DND-41 (cell line): ENCODE measurements at regions not wholly inside any gene's neighbourhood (a gene's known extent, or its start where the extent isn't known, plus 50 kb on each side); places are given as distances from the start of the nearest gene placed in this dataset.

Experiments
- ATAC-seq: fragments of 200-7000 bp; cut with Tn5 transposase; 3 replicates; pipeline ENCODE4 v1.9.1; 2021; ENCODE audit warnings: low read depth; ENCODE audit not compliant: insufficient read depth
- DNase-seq: peaks from one replicate; pipeline ENCODE4 v3.0.0-alpha.2; 2020
- H2AFZ ChIP-seq: 2 replicates; pipeline ENCODE4 v1.6.0; 2012; ENCODE audit warnings: low read depth, low read length
- H3K27ac ChIP-seq: 2 replicates; pipeline ENCODE4 v1.5.1; 2012; ENCODE audit warnings: low read length, inconsistent platforms
- H3K27me3 ChIP-seq: fragments of 200-600 bp; sonication (generic); 2 replicates; pipeline ENCODE4 v1.6.0; 2012; ENCODE audit warnings: low read length, mild to moderate bottlenecking, inconsistent platforms; ENCODE audit not compliant: insufficient read depth, poor library complexity
- H3K36me3 ChIP-seq: 2 replicates; pipeline ENCODE4 v1.5.1; 2012; ENCODE audit warnings: low read length, inconsistent platforms; ENCODE audit not compliant: insufficient read depth
- H3K4me1 ChIP-seq: 2 replicates; pipeline ENCODE4 v1.5.1; 2012; ENCODE audit warnings: mild to moderate bottlenecking, low read length; ENCODE audit not compliant: insufficient read depth
- H3K4me2 ChIP-seq: 2 replicates; pipeline ENCODE4 v1.6.0; 2012; ENCODE audit warnings: mild to moderate bottlenecking, moderate library complexity, low read length, inconsistent platforms; ENCODE audit not compliant: insufficient read depth
- H3K4me3 ChIP-seq, 2 experiments: fragments of 200-600 bp in 1 of 2; shearing (Covaris generic) in 1 of 2; 2 replicates each; pipeline ENCODE4 v1.5.1; 2012 to 2016; ENCODE audit warnings: inconsistent platforms in 2 of 2, low read length in 2 of 2, mild to moderate bottlenecking in 2 of 2, low read depth in 1 of 2, moderate library complexity in 1 of 2
- H3K79me2 ChIP-seq: 2 replicates; pipeline ENCODE4 v1.6.0; 2012; ENCODE audit warnings: low read length, inconsistent platforms; ENCODE audit not compliant: insufficient read depth
- H3K9ac ChIP-seq: 2 replicates; pipeline ENCODE4 v1.6.0; 2012; ENCODE audit warnings: low read depth, mild to moderate bottlenecking, inconsistent platforms, low read length, moderate library complexity
- H3K9me3 ChIP-seq: 2 replicates; pipeline ENCODE4 v1.5.1; 2012; ENCODE audit warnings: low read length, moderate library complexity, mild to moderate bottlenecking, inconsistent platforms; ENCODE audit not compliant: insufficient read depth, severe bottlenecking
- H4K20me1 ChIP-seq: 2 replicates; pipeline ENCODE4 v1.6.0; 2012; ENCODE audit warnings: low read length; ENCODE audit not compliant: insufficient read depth
- EZH2 ChIP-seq: IDR thresholded peaks from 3 replicates; pipeline ENCODE4 v1.6.1; 2012; ENCODE audit warnings: borderline replicate concordance, low read depth, mild to moderate bottlenecking, moderate library complexity, low read length, inconsistent platforms; ENCODE audit not compliant: severe bottlenecking
- TF ChIP-seq, protein P1 (sequence below): IDR thresholded peaks from 2 replicates; pipeline ENCODE4 v1.5.1; 2012; ENCODE audit warnings: borderline replicate concordance, low read length, moderate library complexity, mild to moderate bottlenecking; ENCODE audit not compliant: poor library complexity, severe bottlenecking; ENCODE audit errors: extremely low read depth

GRCh38 chr12:87388376-87388775 is 640.8 kb downstream of the C12orf50 start:
- Histone ChIP-seq H3K9ac (no peak overlapping the region), H3K4me2 (no peak overlapping the region), H3K9me3 (no peaks in the 10 kb centered on the region), H3K4me1 (no peaks in the 10 kb centered on the region), H3K4me3 (no peak overlapping the region), H3K27ac (no peak overlapping the region), H2AFZ (no peak overlapping the region), H3K36me3 (no peaks in the 10 kb centered on the region), H4K20me1 (no peaks in the 10 kb centered on the region), H3K27me3 (no peaks in the 10 kb centered on the region), H3K79me2 (no peaks in the 10 kb centered on the region)
- TF ChIP-seq, protein P1, sequence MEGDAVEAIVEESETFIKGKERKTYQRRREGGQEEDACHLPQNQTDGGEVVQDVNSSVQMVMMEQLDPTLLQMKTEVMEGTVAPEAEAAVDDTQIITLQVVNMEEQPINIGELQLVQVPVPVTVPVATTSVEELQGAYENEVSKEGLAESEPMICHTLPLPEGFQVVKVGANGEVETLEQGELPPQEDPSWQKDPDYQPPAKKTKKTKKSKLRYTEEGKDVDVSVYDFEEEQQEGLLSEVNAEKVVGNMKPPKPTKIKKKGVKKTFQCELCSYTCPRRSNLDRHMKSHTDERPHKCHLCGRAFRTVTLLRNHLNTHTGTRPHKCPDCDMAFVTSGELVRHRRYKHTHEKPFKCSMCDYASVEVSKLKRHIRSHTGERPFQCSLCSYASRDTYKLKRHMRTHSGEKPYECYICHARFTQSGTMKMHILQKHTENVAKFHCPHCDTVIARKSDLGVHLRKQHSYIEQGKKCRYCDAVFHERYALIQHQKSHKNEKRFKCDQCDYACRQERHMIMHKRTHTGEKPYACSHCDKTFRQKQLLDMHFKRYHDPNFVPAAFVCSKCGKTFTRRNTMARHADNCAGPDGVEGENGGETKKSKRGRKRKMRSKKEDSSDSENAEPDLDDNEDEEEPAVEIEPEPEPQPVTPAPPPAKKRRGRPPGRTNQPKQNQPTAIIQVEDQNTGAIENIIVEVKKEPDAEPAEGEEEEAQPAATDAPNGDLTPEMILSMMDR = no peak
- ATAC-seq (no peak), DNase-seq (no peak)

- Histone ChIP-seq H3K9me3 (no peaks in the 10 kb centered on the region), H3K4me1 (no peaks in the 10 kb centered on the region), H3K27me3 (no peaks in the 10 kb centered on the region), H4K20me1 (no peaks in the 10 kb centered on the region), H3K9ac (no peak overlapping the region), H2AFZ (no peak overlapping the region), H3K4me2 (no peak overlapping the region), H3K79me2 (no peaks in the 10 kb centered on the region), H3K36me3 (no peaks in the 10 kb centered on the region), H3K27ac (no peak overlapping the region), H3K4me3 (no peak overlapping the region)
- ATAC-seq (no peak), DNase-seq (no peak)
- no peak for TF ChIP-seq EZH2
- TF ChIP-seq, protein P1 = no peak
Measured at GRCh38 chr12:87385322-87385721, 643.9 kb downstream of the C12orf50 start.

- Histone ChIP-seq H3K27ac (no peak overlapping the region), H2AFZ (no peak overlapping the region)
Measured at GRCh38 chr12:87384226-87384625, 645.0 kb downstream of the C12orf50 start.

More at GRCh38 chr12:87384226-87384625, 645.0 kb downstream of the C12orf50 start:
- no peaks in the 10 kb centered on the region for H3K36me3 ChIP-seq
- H3K9me3 ChIP-seq = no peaks in the 10 kb centered on the region
- ATAC-seq (no peak), DNase-seq (no peak)
- TF ChIP-seq, protein P1 = no peak
- no peak for TF ChIP-seq EZH2
- H3K79me2 ChIP-seq = no peaks in the 10 kb centered on the region
- H4K20me1 ChIP-seq = no peaks in the 10 kb centered on the region
- no peak overlapping the region for H3K9ac ChIP-seq
- H3K4me1 ChIP-seq = no peaks in the 10 kb centered on the region
- H3K4me2 ChIP-seq = no peak overlapping the region
- no peak overlapping the region for H3K4me3 ChIP-seq
- no peaks in the 10 kb centered on the region for H3K27me3 ChIP-seq
